D721Med (cell line): ENCODE measurements at regions not wholly inside any gene's neighbourhood (a gene's known extent, or its start where the extent isn't known, plus 50 kb on each side); places are given as distances from the start of the nearest gene placed in this dataset.

Experiments
- DNase-seq: peaks from one replicate; pipeline ENCODE4 v3.0.0; 2011; ENCODE audit warnings: low spot score; ENCODE audit not compliant: insufficient read length
- FAIRE-seq: peaks from 2 replicates; lab custom pipeline; 2011; peaks lifted over from hg19 to GRCh38; lab: Jason Lieb, UNC
- CTCF ChIP-seq: IDR thresholded peaks from 2 replicates; pipeline ENCODE4 v1.5.1; 2012; ENCODE audit warnings: mild to moderate bottlenecking, control low read depth; ENCODE audit not compliant: insufficient read depth; ENCODE audit errors: missing control alignments

GRCh38 chr13:44158881-44159632, 214.6 kb upstream of the SERP2 start:
- TF ChIP-seq CTCF, result no peak
- FAIRE-seq (no peak), DNase-seq (no peak)

- no peak for DNase-seq
- no peak for FAIRE-seq
- TF ChIP-seq CTCF, result no peak
These were observed 213.9 kb upstream of the SERP2 start for GRCh38 chr13:44159633-44160279.

- FAIRE-seq (no peak), DNase-seq (no peak)
- no peak for TF ChIP-seq CTCF
These were observed 212.9 kb upstream of the SERP2 start for GRCh38 chr13:44160591-44161191.

GRCh38 chr13:44163108-44163507, 210.5 kb upstream of the SERP2 start:
- no peak for TF ChIP-seq CTCF
- DNase-seq (no peak), FAIRE-seq (no peak)

- DNase-seq (no peak), FAIRE-seq (no peak)
- TF ChIP-seq CTCF, result no peak
These were observed 208.3 kb upstream of the SERP2 start for GRCh38 chr13:44165221-44165888.

GRCh38 chr13:44165889-44166496, 207.6 kb upstream of the SERP2 start:
- DNase-seq (no peak), FAIRE-seq (no peak)
- TF ChIP-seq CTCF, result no peak
